ENCODE measurements at regions not wholly inside any gene's neighbourhood (a gene's known extent, or its start where the extent isn't known, plus 50 kb on each side); places are given as distances from the start of the nearest gene placed in this dataset.

- H3K36me3 Mint-ChIP-seq (ENCODE audit: low read depth) = no peaks in the 10 kb centered on the region
- H3K4me3 Mint-ChIP-seq = no peak overlapping the region
- no peak for TF ChIP-seq CTCF (IDR thresholded peaks at IDR 0.05)
- POLR2A ChIA-PET = no interaction called here
- ATAC-seq = no peak
- CTCF ChIA-PET = no interaction called here
- intact Hi-C loops (cut with micrococcal nuclease) = no loop called here
- H3K27ac Mint-ChIP-seq = no peak overlapping the region
- no peaks in the 10 kb centered on the region for H3K9me3 Mint-ChIP-seq
- no peaks in the 10 kb centered on the region for H3K4me1 Mint-ChIP-seq (ENCODE audit: low read depth)
- no peak for DNase-seq
- H3K27me3 Mint-ChIP-seq = no peaks in the 10 kb centered on the region
These were observed 655.3 kb downstream of the SLC16A7 start for GRCh38 chr12:60251091-60251490.

GRCh38 chr12:60252359-60253096 lies 656.7 kb downstream of the SLC16A7 start:
- DNase-seq (no peak), ATAC-seq (no peak)
- no peaks in the 10 kb centered on the region for H3K27me3 Mint-ChIP-seq
- ChIA-PET POLR2A (no interaction called here), CTCF (no interaction called here)
- no peak overlapping the region for H3K4me3 Mint-ChIP-seq
- no peak overlapping the region for H3K27ac Mint-ChIP-seq
- no peaks in the 10 kb centered on the region for H3K9me3 Mint-ChIP-seq
- intact Hi-C loops (cut with micrococcal nuclease) = no loop called here
- TF ChIP-seq CTCF (IDR thresholded peaks at IDR 0.05) = no peak
- H3K4me1 Mint-ChIP-seq (ENCODE audit: low read depth) = no peaks in the 10 kb centered on the region
- no peaks in the 10 kb centered on the region for H3K36me3 Mint-ChIP-seq (ENCODE audit: low read depth)

GRCh38 chr12:60255044-60255443 lies 659.2 kb downstream of the SLC16A7 start:
- H3K27ac Mint-ChIP-seq = no peak overlapping the region
- intact Hi-C loops (cut with micrococcal nuclease) = no loop called here
- DNase-seq (no peak), ATAC-seq (no peak)
- no peak overlapping the region for H3K4me3 Mint-ChIP-seq
- no peaks in the 10 kb centered on the region for H3K4me1 Mint-ChIP-seq (ENCODE audit: low read depth)
- CTCF ChIA-PET = no interaction called here
- no peaks in the 10 kb centered on the region for H3K36me3 Mint-ChIP-seq (ENCODE audit: low read depth)
- H3K9me3 Mint-ChIP-seq = no peaks in the 10 kb centered on the region
- TF ChIP-seq CTCF (IDR thresholded peaks at IDR 0.05) = no peak
- no peaks in the 10 kb centered on the region for H3K27me3 Mint-ChIP-seq
- POLR2A ChIA-PET = no interaction called here

GRCh38 chr12:60257063-60257462 lies 661.2 kb downstream of the SLC16A7 start:
- no peaks in the 10 kb centered on the region for H3K27me3 Mint-ChIP-seq
- no peak overlapping the region for H3K4me3 Mint-ChIP-seq
- no peaks in the 10 kb centered on the region for H3K9me3 Mint-ChIP-seq
- CTCF ChIA-PET = no interaction called here
- intact Hi-C loops (cut with micrococcal nuclease) = no loop called here
- ATAC-seq (no peak), DNase-seq (no peak)
- POLR2A ChIA-PET = no interaction called here
- no peak for TF ChIP-seq CTCF (IDR thresholded peaks at IDR 0.05)
- no peaks in the 10 kb centered on the region for H3K4me1 Mint-ChIP-seq (ENCODE audit: low read depth)
- H3K36me3 Mint-ChIP-seq (ENCODE audit: low read depth) = no peaks in the 10 kb centered on the region
- H3K27ac Mint-ChIP-seq = no peak overlapping the region

GRCh38 chr12:60259225-60259624 lies 663.4 kb downstream of the SLC16A7 start:
- TF ChIP-seq CTCF (IDR thresholded peaks at IDR 0.05) = no peak
- ChIA-PET POLR2A (no interaction called here), CTCF (no interaction called here)
- H3K9me3 Mint-ChIP-seq = no peaks in the 10 kb centered on the region
- H3K36me3 Mint-ChIP-seq (ENCODE audit: low read depth) = no peaks in the 10 kb centered on the region
- no peak overlapping the region for H3K27ac Mint-ChIP-seq
- ATAC-seq (no peak), DNase-seq (no peak)
- H3K4me1 Mint-ChIP-seq (ENCODE audit: low read depth) = no peaks in the 10 kb centered on the region
- no peaks in the 10 kb centered on the region for H3K27me3 Mint-ChIP-seq
- H3K4me3 Mint-ChIP-seq = no peak overlapping the region
- intact Hi-C loops (cut with micrococcal nuclease) = no loop called here
